ENCODE measurements at regions not wholly inside any gene's neighbourhood (a gene's known extent, or its start where the extent isn't known, plus 50 kb on each side); places are given as distances from the start of the nearest gene placed in this dataset.
"Not testable (repeated sequence)": the region's sequence is repeated elsewhere in the genome, so short reads cannot be mapped to it uniquely, and the experiment has no call there.

GRCh38 chr2:94776036-94776435 is 95.2 kb upstream of the TEKT4 start:
- Mint-ChIP-seq H3K4me3 (no peak overlapping the region), H3K9me3 (no peaks in the 10 kb centered on the region), H3K4me1 (no peaks in the 10 kb centered on the region), H3K36me3 (no peaks in the 10 kb centered on the region), H3K27me3 (peaks cover 4% of the 10 kb centered on the region), H3K27ac (no peak overlapping the region)
- DNase-seq, result no peak

- H3K4me1 Mint-ChIP-seq, DNase-seq, H3K27me3 Mint-ChIP-seq: not testable (repeated sequence)
Measured at GRCh38 chr2:94785105-94785504, 86.1 kb upstream of the TEKT4 start.

GRCh38 chr2:94786424-94786823 is 84.8 kb upstream of the TEKT4 start:
- H3K36me3 Mint-ChIP-seq, H3K4me3 Mint-ChIP-seq, H3K9me3 Mint-ChIP-seq, H3K27me3 Mint-ChIP-seq, H3K4me1 Mint-ChIP-seq, H3K27ac Mint-ChIP-seq, DNase-seq: not testable (repeated sequence)

More at GRCh38 chr2:94785105-94785504, 86.1 kb upstream of the TEKT4 start:
- not testable (repeated sequence) for H3K36me3 Mint-ChIP-seq, H3K9me3 Mint-ChIP-seq, H3K27ac Mint-ChIP-seq, H3K4me3 Mint-ChIP-seq

GRCh38 chr2:94790169-94790568 is 81.1 kb upstream of the TEKT4 start:
- not testable (repeated sequence) for DNase-seq, H3K4me1 Mint-ChIP-seq, H3K27ac Mint-ChIP-seq, H3K27me3 Mint-ChIP-seq, H3K36me3 Mint-ChIP-seq, H3K4me3 Mint-ChIP-seq, H3K9me3 Mint-ChIP-seq

- not testable (repeated sequence) for H3K36me3 Mint-ChIP-seq, H3K4me1 Mint-ChIP-seq, H3K9me3 Mint-ChIP-seq, H3K4me3 Mint-ChIP-seq, DNase-seq, H3K27ac Mint-ChIP-seq
- peaks cover 14% of the 10 kb centered on the region for H3K27me3 Mint-ChIP-seq
Measured at GRCh38 chr2:94797235-94797634, 74.0 kb upstream of the TEKT4 start.
